K562 (cell line): ENCODE measurements at regions not wholly inside any gene's neighbourhood (a gene's known extent, or its start where the extent isn't known, plus 50 kb on each side); places are given as distances from the start of the nearest gene placed in this dataset.

Source experiments
- ATAC-seq: fragments of 200-7000 bp; cut with Tn5 transposase; 3 replicates; pipeline ENCODE4 v1.9.1; 2020; ENCODE audit warnings: moderate library complexity
- BruUV-seq: library from RNA; stranded (reverse); fragments of 400-500 nt; replicated peaks from 2 replicates; lab custom pipeline; 2021; lab: Mats Ljungman, UMichigan
- CTCF ChIA-PET: fragments of 300-600 bp; formaldehyde crosslinking; extraction: SDS; loops from one replicate; lab custom pipeline; 2021; ENCODE audit warnings: low intra/inter-chr PET ratio; lab: Yijun Ruan, JAX
- POLR2A ChIA-PET: fragments of 300-600, 350-650 bp; sonication (Branson Sonifier 250); formaldehyde crosslinking; extraction: SDS; loops from one replicate; lab custom pipeline; 2021; ENCODE audit warnings: antibody characterized with exemption, inconsistent platforms; lab: Yijun Ruan, JAX
- DNase-seq, 4 experiments: peaks; one replicate each; pipeline versions ENCODE4 v3.0.0 to v3.0.0-alpha.2; 2011 to 2018; ENCODE audit warnings: low spot score in 3 of 4, mixed read lengths in 3 of 4; ENCODE audit errors: extremely low read depth in 1 of 4
- FAIRE-seq: peaks from 2 replicates; lab custom pipeline; 2011; peaks lifted over from hg19 to GRCh38; lab: Jason Lieb, UNC
- H2AFZ ChIP-seq: 2 replicates; pipeline ENCODE4 v1.6.0; 2011; ENCODE audit warnings: low read depth, low read length, control low read depth, inconsistent platforms
- H3K27ac ChIP-seq: fragments of 200-600 bp; 3 replicates; pipeline ENCODE4 v1.8.0; 2011; ENCODE audit warnings: low read depth, mild to moderate bottlenecking, control low read depth, inconsistent platforms, low read length, moderate library complexity, mixed read lengths; ENCODE audit errors: extremely low read depth
- H3K27me3 ChIP-seq, 2 experiments: fragments of 300-600 bp in 1 of 2; 2 replicates in 1 of 2; 3 replicates in 1 of 2; pipeline versions ENCODE4 v1.6.0 to v1.8.0; 2011; ENCODE audit warnings: inconsistent platforms in 2 of 2, low read length in 2 of 2, mild to moderate bottlenecking in 1 of 2, mixed read lengths in 1 of 2, moderate library complexity in 1 of 2; ENCODE audit not compliant: control insufficient read depth in 2 of 2, insufficient read depth in 2 of 2
- H3K36me3 ChIP-seq: fragments of 300-600 bp; 3 replicates; pipeline ENCODE4 v1.8.0; 2011; ENCODE audit warnings: mild to moderate bottlenecking, low read length, inconsistent platforms; ENCODE audit not compliant: control insufficient read depth, insufficient read depth
- H3K4me1 ChIP-seq, 2 experiments: fragments of 200-600 bp in 1 of 2; replicated peaks in 1 of 2; 2 replicates in 1 of 2; 3 replicates in 1 of 2; pipeline versions ENCODE4 v1.5.1 to v1.8.0; 2011; ENCODE audit warnings: inconsistent platforms in 2 of 2, low read length in 2 of 2, mild to moderate bottlenecking in 1 of 2, mixed read lengths in 1 of 2, moderate library complexity in 1 of 2; ENCODE audit not compliant: control insufficient read depth in 2 of 2, insufficient read depth in 2 of 2
- H3K4me2 ChIP-seq: 2 replicates; pipeline ENCODE4 v1.6.1; 2011; ENCODE audit warnings: low read length, control low read depth, inconsistent platforms, mixed read lengths; ENCODE audit not compliant: insufficient read depth
- H3K4me3 ChIP-seq: fragments of 200-600 bp; sonication (generic), shearing (Covaris generic); 2 replicates; pipeline ENCODE4 v1.5.1; 2016; ENCODE audit warnings: control low read depth, inconsistent platforms
- H3K79me2 ChIP-seq: fragments of 200-600 bp; 3 replicates; pipeline ENCODE4 v1.8.0; 2011; ENCODE audit warnings: low read length, inconsistent platforms; ENCODE audit not compliant: control insufficient read depth, insufficient read depth
- H3K9ac ChIP-seq, 2 experiments: 2 replicates each; pipeline versions ENCODE4 v1.6.0 to v1.6.1; 2011; ENCODE audit warnings: low read depth in 2 of 2, low read length in 2 of 2, control low read depth in 1 of 2, inconsistent platforms in 1 of 2, mild to moderate bottlenecking in 1 of 2, mixed read lengths in 1 of 2; ENCODE audit not compliant: insufficient read depth in 1 of 2
- H3K9me1 ChIP-seq: one replicate; pipeline ENCODE4 v1.6.0; 2011; ENCODE audit warnings: inconsistent platforms, mild to moderate bottlenecking, low read length, moderate library complexity; ENCODE audit not compliant: control insufficient read depth, insufficient read depth
- H3K9me3 ChIP-seq: replicated peaks from 2 replicates; pipeline ENCODE4 v1.5.1; 2011; ENCODE audit warnings: low read depth, low read length, inconsistent platforms; ENCODE audit not compliant: control insufficient read depth, insufficient read depth
- H4K20me1 ChIP-seq: replicated peaks from 2 replicates; pipeline ENCODE4 v1.6.1; 2011; ENCODE audit warnings: low read length, inconsistent platforms, mixed read lengths; ENCODE audit not compliant: control insufficient read depth, insufficient read depth
- ARID3A ChIP-seq: IDR thresholded peaks from 2 replicates; pipeline ENCODE4 v1.6.1; 2012; ENCODE audit warnings: low read depth, low read length, improper control_type of control experiment, borderline replicate concordance
- CREB5 ChIP-seq: fragments of 250-450 bp; sonication (Bioruptor Pico); IDR thresholded peaks from 2 replicates; pipeline ENCODE4 v1.5.0; 2020; ENCODE audit warnings: mild to moderate bottlenecking
- CREBBP ChIP-seq: IDR thresholded peaks from one replicate; pipeline ENCODE4 v1.6.1; 2012; ENCODE audit warnings: low read depth, mild to moderate bottlenecking, control low read depth, inconsistent platforms, low read length
- CTCFL ChIP-seq: IDR thresholded peaks from 2 replicates; pipeline ENCODE4 v1.6.1; 2011; ENCODE audit warnings: borderline replicate concordance, low read depth, mild to moderate bottlenecking, moderate library complexity, low read length; ENCODE audit not compliant: insufficient read depth, poor library complexity, severe bottlenecking
- MEIS2 ChIP-seq: fragments of 450-650 bp; IDR thresholded peaks from 2 replicates; pipeline ENCODE4 v1.6.1; 2014; ENCODE audit warnings: mild to moderate bottlenecking; ENCODE audit not compliant: partially characterized antibody
- NR2C2 ChIP-seq, 2 experiments: fragments of 200-800 bp in 1 of 2; sonication (Bioruptor generic) in 1 of 2; sonication (generic) in 1 of 2; formaldehyde crosslinking in 1 of 2; IDR thresholded peaks; 2 replicates each; pipeline versions ENCODE4 v1.6.1 to v1.8.0; 2016 to 2022; ENCODE audit warnings: mild to moderate bottlenecking in 1 of 2, missing compliant biosample characterization in 1 of 2, missing genetic modification characterization in 1 of 2, missing genetic modification reagents in 1 of 2
- POLR2G ChIP-seq: fragments of 200-400 bp; formaldehyde crosslinking; IDR thresholded peaks from 2 replicates; pipeline ENCODE4 v1.6.1; 2017; ENCODE audit warnings: low read depth, mild to moderate bottlenecking, antibody characterized with exemption, low read length, moderate library complexity
- RB1 ChIP-seq: fragments of 450-650 bp; IDR thresholded peaks from 2 replicates; pipeline ENCODE4 v1.6.1; 2017; ENCODE audit warnings: low read depth, mild to moderate bottlenecking
- SETDB1 ChIP-seq: IDR thresholded peaks from one replicate; pipeline ENCODE4 v1.6.1; 2012; ENCODE audit warnings: low read length, control low read depth, inconsistent platforms
- SUPT5H ChIP-seq: fragments of 450-650 bp; IDR thresholded peaks from 2 replicates; pipeline ENCODE4 v1.6.1; 2016
- TEAD4 ChIP-seq, 2 experiments: sonication (generic) in 1 of 2; formaldehyde crosslinking in 1 of 2; IDR thresholded peaks; 2 replicates each; pipeline versions ENCODE4 v1.6.1 to v1.8.0; 2012 to 2022; ENCODE audit warnings: borderline replicate concordance in 1 of 2, inconsistent platforms in 1 of 2, low read length in 1 of 2, mild to moderate bottlenecking in 1 of 2, missing genetic modification reagents in 1 of 2
- ZBTB2 ChIP-seq: fragments of 450-650 bp; IDR thresholded peaks from 2 replicates; pipeline ENCODE4 v1.6.1; 2016; ENCODE audit warnings: antibody characterized with exemption
- ZNF507 ChIP-seq: conservative IDR thresholded peaks from 2 replicates; pipeline ENCODE4 v1.6.1; 2017; ENCODE audit warnings: missing genetic modification characterization, missing compliant biosample characterization
- ZNF57 ChIP-seq: fragments of 450-650 bp; formaldehyde crosslinking; IDR thresholded peaks from 2 replicates; pipeline ENCODE4 v1.4.0; 2020; ENCODE audit warnings: mild to moderate bottlenecking, moderate library complexity
- ZNF695 ChIP-seq: fragments of 450-650 bp; formaldehyde crosslinking; IDR thresholded peaks from 2 replicates; pipeline ENCODE4 v1.4.0; 2020; ENCODE audit warnings: mild to moderate bottlenecking, moderate library complexity
- ZNF830 ChIP-seq: fragments of 250-450 bp; sonication (Bioruptor Pico); IDR thresholded peaks from 2 replicates; pipeline ENCODE4 v1.5.0; 2021; ENCODE audit warnings: mild to moderate bottlenecking
- in situ Hi-C: fragments of 300-500 bp; cut with MboI; formaldehyde crosslinking; loops from 4 replicates; pipeline ENCODE4 v1.15.0; 2018; ENCODE audit warnings: inconsistent platforms, mixed read lengths
- intact Hi-C: fragments of 100-400 bp; cut with micrococcal nuclease; formaldehyde crosslinking; loops from 2 replicates; pipeline ENCODE4 v1.14.2; 2022

- no peak for TF ChIP-seq RB1
- TF ChIP-seq TEAD4 (IDR thresholded peaks at IDR 0.05; ENCODE audit: low read length) = no peak
- no peak for TF ChIP-seq TEAD4 (CRISPR knock-in tag; IDR thresholded peaks at IDR 0.05; ENCODE audit: borderline replicate concordance)
- no peak for TF ChIP-seq CTCFL
- TF ChIP-seq ZNF695 = no peak
- TF ChIP-seq NR2C2 (CRISPR knock-in tag; IDR thresholded peaks at IDR 0.05) = no peak
- no peak for TF ChIP-seq NR2C2 (tag; IDR thresholded peaks at IDR 0.05)
- TF ChIP-seq SETDB1 = no peak
Observed at GRCh38 chr10:3579845-3580244, 205.2 kb downstream of the KLF6 start (continued).

GRCh38 chr10:3578682-3579081, 206.3 kb downstream of the KLF6 start:
- Histone ChIP-seq H3K79me2 (no peaks in the 10 kb centered on the region), H3K9me3 (no peaks in the 10 kb centered on the region), H3K4me2 (no peak overlapping the region), H3K27ac (no peak overlapping the region), H3K4me3 (no peak overlapping the region), H3K36me3 (no peaks in the 10 kb centered on the region), H4K20me1 (no peaks in the 10 kb centered on the region), H3K9ac (no peak overlapping the region), H3K27me3 (peaks cover 8 to 9% of the 10 kb centered on the region in 2 experiments), H2AFZ (no peak overlapping the region), H3K4me1 (no peaks in the 10 kb centered on the region; a peak in 1 of 5 replicates), H3K9me1 (no peaks in the 10 kb centered on the region)
- DNase-seq (no peak), ATAC-seq (no peak), FAIRE-seq (no peak)
- CTCF ChIA-PET = no interaction called here
- intact Hi-C loops (no loop called here), in situ Hi-C loops (no loop called here)
- POLR2A ChIA-PET = interaction anchor here (0.6 kb wide), 1 partner anchor 204 kb away, joined by 3 read pairs; no protein-coding TSS in a partner anchor
- no TSS peak for BruUV-seq
- TF ChIP-seq ZNF507 (tag) = no peak
- TF ChIP-seq MEIS2 = no peak
- no peak for TF ChIP-seq ZNF57 (CRISPR knock-in tag)
- TF ChIP-seq ZNF830 (CRISPR knock-in tag) = no peak
- TF ChIP-seq SETDB1 = no peak
- TF ChIP-seq POLR2G = no peak
- no peak for TF ChIP-seq SUPT5H
- no peak for TF ChIP-seq CREB5 (CRISPR knock-in tag)
- no peak for TF ChIP-seq ARID3A
- peak; percentile 84 for TF ChIP-seq CREBBP
- 0 out of 2 replicates have a peak, but pooled peaks have one; percentile 40 for TF ChIP-seq ZBTB2
